ENCODE measurements at regions not wholly inside any gene's neighbourhood (a gene's known extent, or its start where the extent isn't known, plus 50 kb on each side); places are given as distances from the start of the nearest gene placed in this dataset.
"Not testable (repeated sequence)": the region's sequence is repeated elsewhere in the genome, so short reads cannot be mapped to it uniquely, and the experiment has no call there.

GRCh38 chr16:13377143-13377542 lies 475.7 kb downstream of the SHISA9 start (continued):
- TF ChIP-seq FEZF1 (tag by site-specific recombination; IDR thresholded peaks at IDR 0.05) = no peak

DNA sequence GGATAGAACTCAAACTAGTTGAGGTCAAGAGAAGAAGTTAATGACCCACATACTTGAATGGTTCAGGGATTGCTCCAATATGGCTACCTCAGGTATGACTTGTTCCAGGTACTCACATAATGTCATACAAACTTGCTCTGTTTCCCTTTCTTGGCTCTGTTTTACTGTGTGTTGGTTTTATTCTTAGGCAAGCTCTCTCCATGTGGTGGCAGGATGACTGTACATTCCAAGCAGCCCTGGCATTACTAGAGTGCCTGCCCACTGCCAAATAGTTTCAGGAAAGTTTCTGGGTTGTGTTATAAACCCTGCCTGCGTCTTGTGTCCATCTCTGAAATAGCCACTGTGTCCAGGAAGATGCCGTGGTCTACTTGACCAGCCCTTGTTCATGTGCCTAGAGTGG lies 476.8 kb downstream of the SHISA9 start:
- Histone ChIP-seq H3K9me3 (ENCODE audit: control insufficient read depth, insufficient read depth, low read depth, low read length) (no peaks in the 10 kb centered on the region), H3K4me3 (ENCODE audit: low read depth, low read length) (no peak overlapping the region), H3K36me3 (ENCODE audit: control insufficient read depth in 2 of 2, insufficient read depth in 1 of 2, low read length in 2 of 2) (no peaks in the 10 kb centered on the region), H3K4me1 (ENCODE audit: control insufficient read depth, insufficient read depth, low read length) (no peaks in the 10 kb centered on the region), H3K27ac (ENCODE audit: extremely low read depth, low read depth, low read length) (no peak overlapping the region)
- ChIA-PET CTCF (no interaction called here), POLR2A (no interaction called here)
- TF ChIP-seq REPIN1 (tag by site-specific recombination; IDR thresholded peaks at IDR 0.05; ENCODE audit: low read depth) (no peak), BCL11A (tag by site-specific recombination; IDR thresholded peaks at IDR 0.05; ENCODE audit: low read depth) (no peak), HIC1 (tag by site-specific recombination; IDR thresholded peaks at IDR 0.05) (no peak)

DNA sequence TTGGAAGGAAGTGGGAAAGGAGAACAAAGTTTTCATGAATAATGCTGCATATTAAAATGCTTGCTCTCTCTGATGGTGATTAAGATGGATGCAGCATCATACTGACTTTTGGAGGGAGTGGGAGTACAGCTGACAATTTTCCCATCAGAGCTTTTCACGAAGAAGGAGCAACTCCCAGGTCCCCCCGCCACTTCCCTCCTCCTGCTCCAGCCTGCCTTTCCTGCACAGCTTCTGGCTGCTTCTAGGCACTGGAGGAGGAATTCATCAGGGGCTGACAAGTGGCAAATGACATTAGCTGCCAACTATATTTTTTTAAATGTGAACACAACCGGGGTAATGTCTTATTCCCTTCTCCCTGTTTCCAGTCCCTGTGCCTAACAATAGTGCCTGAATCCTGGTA lies 477.9 kb downstream of the SHISA9 start:
- no peaks in the 10 kb centered on the region for H3K36me3 ChIP-seq (ENCODE audit: control insufficient read depth in 2 of 2, insufficient read depth in 1 of 2, low read length in 2 of 2)
- no peak overlapping the region for H3K27ac ChIP-seq (ENCODE audit: extremely low read depth, low read depth, low read length)
- H3K9me3 ChIP-seq (ENCODE audit: control insufficient read depth, insufficient read depth, low read depth, low read length) = no peaks in the 10 kb centered on the region
- no peak for TF ChIP-seq KLF16 (tag by site-specific recombination; IDR thresholded peaks at IDR 0.05)
- TF ChIP-seq GLI2 (tag by site-specific recombination; IDR thresholded peaks at IDR 0.05; ENCODE audit: borderline replicate concordance, low read depth) = no peak
- ChIA-PET CTCF (no interaction called here), POLR2A (no interaction called here)
- H3K4me1 ChIP-seq (ENCODE audit: control insufficient read depth, insufficient read depth, low read length) = no peaks in the 10 kb centered on the region
- H3K4me3 ChIP-seq (ENCODE audit: low read depth, low read length) = no peak overlapping the region

GRCh38 chr16:13385156-13386040 lies 484.0 kb downstream of the SHISA9 start:
- H3K4me3 ChIP-seq (ENCODE audit: low read depth, low read length); CTCF ChIA-PET; H3K9me3 ChIP-seq (ENCODE audit: control insufficient read depth, insufficient read depth, low read depth, low read length); POLR2A ChIA-PET; H3K27ac ChIP-seq (ENCODE audit: extremely low read depth, low read depth, low read length); H3K4me1 ChIP-seq (ENCODE audit: control insufficient read depth, insufficient read depth, low read length); H3K36me3 ChIP-seq (ENCODE audit: control insufficient read depth in 2 of 2, insufficient read depth in 1 of 2, low read length in 2 of 2): not testable (repeated sequence)
- TF ChIP-seq ZNF146 (tag by site-specific recombination; IDR thresholded peaks at IDR 0.05) = peak; percentile 71

GRCh38 chr16:13390093-13390985 lies 488.9 kb downstream of the SHISA9 start:
- Histone ChIP-seq H3K36me3 (ENCODE audit: control insufficient read depth in 2 of 2, insufficient read depth in 1 of 2, low read length in 2 of 2) (no peaks in the 10 kb centered on the region), H3K27ac (ENCODE audit: extremely low read depth, low read depth, low read length) (no peak overlapping the region), H3K4me3 (ENCODE audit: low read depth, low read length) (no peak overlapping the region), H3K9me3 (ENCODE audit: control insufficient read depth, insufficient read depth, low read depth, low read length) (no peaks in the 10 kb centered on the region), H3K4me1 (ENCODE audit: control insufficient read depth, insufficient read depth, low read length) (no peaks in the 10 kb centered on the region)
- ChIA-PET POLR2A (no interaction called here), CTCF (no interaction called here)
- no peak for TF ChIP-seq GFI1B (tag by site-specific recombination; IDR thresholded peaks at IDR 0.05)
- no peak for TF ChIP-seq ZNF549 (tag by site-specific recombination; IDR thresholded peaks at IDR 0.05)
- TF ChIP-seq, protein P1, sequence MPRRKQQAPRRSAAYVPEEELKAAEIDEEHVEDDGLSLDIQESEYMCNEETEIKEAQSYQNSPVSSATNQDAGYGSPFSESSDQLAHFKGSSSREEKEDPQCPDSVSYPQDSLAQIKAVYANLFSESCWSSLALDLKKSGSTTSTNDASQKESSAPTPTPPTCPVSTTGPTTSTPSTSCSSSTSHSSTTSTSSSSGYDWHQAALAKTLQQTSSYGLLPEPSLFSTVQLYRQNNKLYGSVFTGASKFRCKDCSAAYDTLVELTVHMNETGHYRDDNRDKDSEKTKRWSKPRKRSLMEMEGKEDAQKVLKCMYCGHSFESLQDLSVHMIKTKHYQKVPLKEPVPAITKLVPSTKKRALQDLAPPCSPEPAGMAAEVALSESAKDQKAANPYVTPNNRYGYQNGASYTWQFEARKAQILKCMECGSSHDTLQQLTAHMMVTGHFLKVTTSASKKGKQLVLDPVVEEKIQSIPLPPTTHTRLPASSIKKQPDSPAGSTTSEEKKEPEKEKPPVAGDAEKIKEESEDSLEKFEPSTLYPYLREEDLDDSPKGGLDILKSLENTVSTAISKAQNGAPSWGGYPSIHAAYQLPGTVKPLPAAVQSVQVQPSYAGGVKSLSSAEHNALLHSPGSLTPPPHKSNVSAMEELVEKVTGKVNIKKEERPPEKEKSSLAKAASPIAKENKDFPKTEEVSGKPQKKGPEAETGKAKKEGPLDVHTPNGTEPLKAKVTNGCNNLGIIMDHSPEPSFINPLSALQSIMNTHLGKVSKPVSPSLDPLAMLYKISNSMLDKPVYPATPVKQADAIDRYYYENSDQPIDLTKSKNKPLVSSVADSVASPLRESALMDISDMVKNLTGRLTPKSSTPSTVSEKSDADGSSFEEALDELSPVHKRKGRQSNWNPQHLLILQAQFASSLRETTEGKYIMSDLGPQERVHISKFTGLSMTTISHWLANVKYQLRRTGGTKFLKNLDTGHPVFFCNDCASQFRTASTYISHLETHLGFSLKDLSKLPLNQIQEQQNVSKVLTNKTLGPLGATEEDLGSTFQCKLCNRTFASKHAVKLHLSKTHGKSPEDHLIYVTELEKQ (tag by site-specific recombination; IDR thresholded peaks at IDR 0.05; ENCODE audit: borderline replicate concordance) = no peak
- no peak for TF ChIP-seq SP2 (tag by site-specific recombination; IDR thresholded peaks at IDR 0.05)
- no peak for TF ChIP-seq ZNF433 (tag by site-specific recombination; IDR thresholded peaks at IDR 0.05; ENCODE audit: low read depth)
- TF ChIP-seq ZNF585B (tag by site-specific recombination; IDR thresholded peaks at IDR 0.05) = no peak
- TF ChIP-seq ZNF175 (tag by site-specific recombination; IDR thresholded peaks at IDR 0.05) = no peak
- TF ChIP-seq ZNF114 (tag by site-specific recombination; IDR thresholded peaks at IDR 0.05) = no peak
- TF ChIP-seq, protein P2, sequence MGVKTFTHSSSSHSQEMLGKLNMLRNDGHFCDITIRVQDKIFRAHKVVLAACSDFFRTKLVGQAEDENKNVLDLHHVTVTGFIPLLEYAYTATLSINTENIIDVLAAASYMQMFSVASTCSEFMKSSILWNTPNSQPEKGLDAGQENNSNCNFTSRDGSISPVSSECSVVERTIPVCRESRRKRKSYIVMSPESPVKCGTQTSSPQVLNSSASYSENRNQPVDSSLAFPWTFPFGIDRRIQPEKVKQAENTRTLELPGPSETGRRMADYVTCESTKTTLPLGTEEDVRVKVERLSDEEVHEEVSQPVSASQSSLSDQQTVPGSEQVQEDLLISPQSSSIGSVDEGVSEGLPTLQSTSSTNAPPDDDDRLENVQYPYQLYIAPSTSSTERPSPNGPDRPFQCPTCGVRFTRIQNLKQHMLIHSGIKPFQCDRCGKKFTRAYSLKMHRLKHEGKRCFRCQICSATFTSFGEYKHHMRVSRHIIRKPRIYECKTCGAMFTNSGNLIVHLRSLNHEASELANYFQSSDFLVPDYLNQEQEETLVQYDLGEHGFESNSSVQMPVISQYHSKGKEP (tag by site-specific recombination; IDR thresholded peaks at IDR 0.05) = no peak
